GM20431 (cell line): ENCODE measurements at regions not wholly inside any gene's neighbourhood (a gene's known extent, or its start where the extent isn't known, plus 50 kb on each side); places are given as distances from the start of the nearest gene placed in this dataset.
"Not testable (repeated sequence)": the region's sequence is repeated elsewhere in the genome, so short reads cannot be mapped to it uniquely, and the experiment has no call there.

Experiments used
- in situ Hi-C: fragments of 300-500 bp; cut with MseI, MboI; formaldehyde crosslinking; loops from one replicate; pipeline ENCODE4 v1.15.0; 2020; ENCODE audit warnings: low sequenced_read_pairs; ENCODE audit not compliant: unreplicated experiment

DNA sequence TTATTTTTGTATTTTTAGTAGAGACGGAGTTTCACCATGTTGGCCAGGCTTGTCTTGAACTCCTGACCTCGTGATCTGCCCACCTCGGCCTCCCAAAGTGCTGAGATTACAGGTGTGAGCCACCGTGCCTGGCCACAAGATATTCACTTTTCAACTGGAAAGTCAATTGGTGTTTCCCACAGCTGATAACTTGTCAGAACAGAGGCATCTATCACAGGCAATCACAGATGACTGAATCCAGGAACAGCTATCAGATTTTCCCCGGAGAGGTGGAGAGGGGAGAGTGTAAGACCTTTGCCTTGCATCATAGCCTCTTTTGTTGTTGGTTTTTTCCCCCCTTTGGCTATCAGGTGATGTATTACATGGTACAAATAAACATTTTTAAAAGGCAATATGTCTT lies 84.5 kb downstream of the GADD45G start:
- in situ Hi-C loops = not testable (repeated sequence)

DNA sequence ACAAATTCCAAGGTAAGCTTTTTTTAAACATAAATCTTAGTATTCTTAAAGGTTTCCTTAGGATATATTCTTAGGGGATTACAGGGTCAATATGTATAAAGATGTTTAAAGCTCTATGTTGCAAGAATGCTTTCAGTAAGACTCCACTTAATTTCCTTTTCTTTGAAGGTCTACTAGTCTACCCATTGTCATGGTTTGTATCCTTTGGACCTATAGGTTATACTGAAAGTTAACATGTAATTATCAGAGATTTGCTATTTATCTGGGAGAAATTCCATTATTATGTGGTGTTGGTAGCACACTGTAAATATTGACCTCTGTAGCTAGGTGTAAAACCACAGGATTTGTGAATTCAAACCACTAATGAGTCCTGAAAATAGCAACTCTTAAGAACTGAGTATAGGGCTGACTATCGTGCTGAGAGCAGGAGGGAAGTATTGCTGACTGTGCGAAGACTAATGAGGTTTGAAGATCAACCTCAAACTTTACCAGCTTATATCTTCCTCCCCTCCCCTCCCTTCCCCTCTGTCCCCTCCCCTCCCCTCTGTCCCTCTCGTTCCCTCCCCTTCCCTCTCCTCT lies 85.6 kb downstream of the GADD45G start:
- in situ Hi-C loops = no loop called here

DNA sequence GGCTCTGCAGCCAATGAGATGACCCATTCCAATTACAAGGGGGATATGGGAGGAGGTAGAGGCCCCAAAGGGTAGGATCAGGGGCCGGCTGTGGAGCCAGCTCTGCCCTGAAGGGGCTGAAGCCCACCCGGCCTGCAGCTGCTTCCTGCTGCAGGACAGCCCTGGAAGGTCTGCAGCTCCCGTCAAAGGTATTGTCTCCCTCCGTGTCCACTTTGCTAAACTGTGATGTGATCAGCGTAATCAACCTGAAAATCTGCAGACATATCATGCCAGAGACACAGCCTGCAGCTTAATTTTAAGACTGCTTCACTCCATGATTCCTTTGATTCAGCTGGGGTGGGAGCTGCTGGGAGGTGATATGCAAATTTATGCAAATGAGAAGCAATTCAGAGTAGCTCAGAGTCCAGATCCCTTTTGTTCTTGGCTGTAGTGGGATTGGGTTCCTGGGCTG lies 90.7 kb downstream of the GADD45G start:
- in situ Hi-C loops = no loop called here

- in situ Hi-C loops = not testable (repeated sequence)
These were observed 91.2 kb downstream of the GADD45G start for GRCh38 chr9:89695979-89696378.

- in situ Hi-C loops = no loop called here
These were observed 92.0 kb downstream of the GADD45G start for GRCh38 chr9:89696780-89697179.

DNA sequence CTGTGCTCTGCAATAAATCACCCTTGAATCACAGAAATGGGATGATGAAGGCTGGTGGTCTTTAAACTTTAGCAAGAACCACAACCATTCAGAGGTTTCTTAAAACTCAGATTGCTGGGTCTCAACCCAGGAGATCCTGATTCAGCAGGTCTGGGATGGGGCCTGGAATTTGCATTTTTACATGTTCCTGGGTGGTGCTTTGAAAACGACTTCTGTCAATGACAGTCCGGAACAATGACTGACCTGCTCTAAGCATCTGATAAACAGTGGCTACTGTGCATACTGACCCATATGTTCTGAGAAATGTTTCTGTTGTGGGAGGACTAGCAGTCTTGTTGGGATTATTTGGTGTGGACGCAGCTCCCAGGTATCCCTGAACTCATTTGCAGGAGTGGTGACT lies 92.7 kb downstream of the GADD45G start:
- in situ Hi-C loops = no loop called here

- in situ Hi-C loops = no loop called here
These were observed 93.7 kb downstream of the GADD45G start for GRCh38 chr9:89698411-89699005.

GRCh38 chr9:89699646-89700045 lies 94.8 kb downstream of the GADD45G start:
- in situ Hi-C loops = no loop called here

GRCh38 chr9:89701221-89701798 lies 96.5 kb downstream of the GADD45G start:
- in situ Hi-C loops = no loop called here

- in situ Hi-C loops = no loop called here
These were observed 97.6 kb downstream of the GADD45G start for GRCh38 chr9:89702401-89702800.

DNA sequence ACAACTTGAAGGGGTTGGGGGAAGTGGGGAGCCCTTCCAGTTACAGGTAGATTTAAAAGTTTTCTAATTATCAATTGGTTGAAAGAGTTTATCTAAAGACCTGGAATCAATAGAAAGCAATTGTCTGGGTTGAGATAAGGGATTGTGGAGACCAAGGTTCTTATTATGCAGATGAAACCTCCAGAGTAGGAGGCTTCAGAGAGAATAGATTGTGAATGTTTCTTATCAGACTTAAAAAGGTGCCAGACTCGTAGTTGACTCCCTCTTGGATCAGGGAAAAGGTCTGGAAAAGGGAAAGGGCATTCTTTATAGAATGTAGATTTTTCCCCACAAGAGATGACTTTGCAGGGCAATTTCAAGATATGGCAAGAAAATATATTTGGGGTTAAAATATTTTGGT lies 100.8 kb downstream of the GADD45G start:
- in situ Hi-C loops = no loop called here

DNA sequence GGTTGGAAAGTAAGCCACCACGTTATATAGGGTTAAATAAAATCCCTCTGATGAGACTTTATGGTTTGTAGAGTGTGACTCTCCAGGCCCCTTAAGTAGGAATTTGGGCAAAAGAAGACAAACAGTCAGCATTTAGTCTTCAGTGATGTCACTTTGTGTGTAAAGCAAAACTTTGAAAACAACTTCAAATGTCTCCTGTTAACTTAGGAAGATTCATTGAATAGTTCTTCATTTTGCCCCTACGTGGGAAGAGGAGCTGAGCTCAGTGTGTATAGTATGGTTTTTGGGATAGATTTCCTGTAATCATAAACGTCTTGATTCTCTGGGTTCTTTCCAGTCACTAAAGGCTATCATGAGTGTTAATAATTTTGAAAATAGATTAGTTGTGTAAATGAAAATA lies 101.3 kb downstream of the GADD45G start:
- in situ Hi-C loops = no loop called here

- in situ Hi-C loops = no loop called here
These were observed 101.9 kb downstream of the GADD45G start for GRCh38 chr9:89706731-89707191.

DNA sequence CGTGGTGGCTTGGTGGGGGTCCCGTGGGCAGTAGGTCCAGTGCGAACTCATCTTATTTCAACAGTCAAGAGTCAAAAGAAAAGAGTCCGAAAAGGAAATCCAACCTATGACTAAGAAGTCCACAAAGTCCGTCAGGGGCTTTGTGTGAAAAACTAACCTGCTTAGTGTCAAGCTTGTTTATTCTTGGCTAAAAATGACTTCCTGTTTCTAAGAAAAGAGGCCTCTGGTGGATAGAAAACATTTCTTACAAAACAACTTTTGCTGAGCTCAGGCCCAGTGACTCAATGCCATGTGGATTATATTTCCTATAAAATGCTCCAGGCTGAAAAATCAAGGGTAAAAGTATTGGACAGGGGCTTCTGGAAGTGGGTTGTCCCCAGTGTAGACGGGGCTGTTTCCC lies 105.9 kb downstream of the GADD45G start:
- in situ Hi-C loops = no loop called here

DNA sequence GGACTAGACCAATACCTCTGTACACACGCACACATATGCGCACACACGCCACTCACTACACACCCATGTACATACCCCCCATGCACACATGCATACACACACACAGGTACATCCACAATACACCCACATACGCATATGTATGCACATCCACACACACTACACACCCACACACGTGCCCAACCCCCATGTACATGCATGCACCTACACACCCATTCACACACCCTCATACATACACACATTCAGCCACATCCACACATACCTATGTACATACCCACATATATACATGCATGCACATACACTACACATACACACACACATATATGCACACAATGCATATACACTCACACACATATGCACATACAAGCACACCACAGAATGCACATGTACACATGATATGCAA lies 107.1 kb downstream of the GADD45G start:
- in situ Hi-C loops = no loop called here

DNA sequence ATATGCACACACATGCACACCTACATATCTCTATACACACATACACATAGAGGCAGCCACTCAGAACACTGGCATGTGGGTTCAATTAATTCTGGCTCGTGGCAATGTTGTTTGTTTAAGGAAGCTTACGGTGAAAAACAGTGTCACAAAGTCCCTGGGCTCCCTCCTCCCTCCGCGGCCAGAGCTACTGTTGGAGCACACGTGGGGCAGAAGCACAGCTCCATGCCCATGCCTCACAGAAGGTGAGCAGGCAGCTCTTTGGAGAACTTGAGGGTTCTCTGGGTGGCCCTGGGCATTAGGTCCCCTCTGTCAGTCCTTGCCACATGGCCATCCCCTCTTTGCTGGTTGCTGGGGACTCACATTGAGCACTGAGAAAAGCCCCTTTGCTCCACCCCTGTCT lies 107.5 kb downstream of the GADD45G start:
- in situ Hi-C loops = no loop called here

GRCh38 chr9:89714321-89714720 lies 109.5 kb downstream of the GADD45G start:
- in situ Hi-C loops = no loop called here

GRCh38 chr9:89715318-89715858 lies 110.6 kb downstream of the GADD45G start:
- in situ Hi-C loops = no loop called here

DNA sequence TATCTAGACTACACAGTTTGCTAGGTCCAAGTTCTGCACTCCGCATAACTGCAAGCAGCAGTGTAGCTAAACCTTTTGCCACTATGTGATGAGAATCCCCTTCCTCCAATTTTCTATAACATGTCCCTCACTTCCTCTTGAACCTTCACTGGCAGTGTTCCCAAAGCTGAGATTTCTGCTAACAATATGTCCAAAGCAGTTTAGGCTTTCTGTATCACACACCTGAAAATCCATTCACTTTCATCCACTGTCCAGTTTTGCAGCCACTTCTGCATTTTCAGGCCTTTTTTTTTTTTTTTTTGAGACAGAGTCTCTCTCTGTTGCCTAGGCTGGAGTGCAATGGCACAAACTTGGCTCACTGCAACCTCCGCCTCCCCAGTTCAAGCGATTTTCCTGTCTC lies 111.1 kb downstream of the GADD45G start:
- in situ Hi-C loops = no loop called here

GRCh38 chr9:89716559-89716958 lies 111.7 kb downstream of the GADD45G start:
- in situ Hi-C loops = no loop called here

GRCh38 chr9:89718176-89718575 lies 113.4 kb downstream of the GADD45G start:
- in situ Hi-C loops = no loop called here
